Smooth muscle cell (in vitro differentiated cells): ENCODE measurements at regions not wholly inside any gene's neighbourhood (a gene's known extent, or its start where the extent isn't known, plus 50 kb on each side); places are given as distances from the start of the nearest gene placed in this dataset.

Experiments used
- DNase-seq: peaks from one replicate; lab custom pipeline; 2025; ENCODE audit not compliant: unreplicated experiment; lab: John Stamatoyannopoulos, UW
- H2AFZ ChIP-seq: fragments of 200-600 bp; sonication (generic); 2 replicates; pipeline ENCODE4 v1.6.0; 2016; ENCODE audit warnings: antibody characterized with exemption, low read depth, mild to moderate bottlenecking
- H3F3A ChIP-seq: fragments of 200-600 bp; sonication (generic); 2 replicates; pipeline ENCODE4 v1.6.0; 2017; ENCODE audit warnings: antibody characterized with exemption, low read depth
- H3K27ac ChIP-seq: fragments of 200-600 bp; sonication (generic); 2 replicates; pipeline ENCODE4 v1.5.1; 2016; ENCODE audit warnings: low read depth, mild to moderate bottlenecking
- H3K27me3 ChIP-seq: fragments of 200-600 bp; sonication (generic); 2 replicates; pipeline ENCODE4 v1.6.1; 2016; ENCODE audit warnings: low read depth, mild to moderate bottlenecking
- H3K36me3 ChIP-seq: fragments of 200-600 bp; sonication (generic); 2 replicates; pipeline ENCODE4 v1.5.1; 2016; ENCODE audit warnings: low read depth
- H3K4me1 ChIP-seq: fragments of 200-600 bp; sonication (generic); 2 replicates; pipeline ENCODE4 v1.5.1; 2016; ENCODE audit warnings: low read depth
- H3K4me2 ChIP-seq: fragments of 200-600 bp; sonication (generic); 2 replicates; pipeline ENCODE4 v1.6.0; 2016; ENCODE audit warnings: mild to moderate bottlenecking
- H3K4me3 ChIP-seq: fragments of 200-600 bp; sonication (generic); 2 replicates; pipeline ENCODE4 v1.5.1; 2016; ENCODE audit warnings: mild to moderate bottlenecking
- H3K79me2 ChIP-seq: fragments of 200-600 bp; sonication (generic); 2 replicates; pipeline ENCODE4 v1.6.0; 2016; ENCODE audit warnings: low read depth, mild to moderate bottlenecking
- H3K9ac ChIP-seq: fragments of 200-600 bp; sonication (generic); 2 replicates; pipeline ENCODE4 v1.6.0; 2016; ENCODE audit warnings: low read depth
- H3K9me3 ChIP-seq: fragments of 200-600 bp; sonication (generic); replicated peaks from 2 replicates; pipeline ENCODE4 v1.5.1; 2016; ENCODE audit warnings: low read depth
- H4K20me1 ChIP-seq: fragments of 200-600 bp; sonication (generic); 2 replicates; pipeline ENCODE4 v1.6.0; 2016; ENCODE audit warnings: low read depth
- CTCF ChIP-seq: fragments of 200-600 bp; sonication (generic); IDR thresholded peaks from 2 replicates; pipeline ENCODE4 v1.5.1; 2017; ENCODE audit warnings: borderline replicate concordance, mild to moderate bottlenecking, antibody characterized with exemption; ENCODE audit not compliant: insufficient read depth, poor library complexity, severe bottlenecking
- WGBS: methylation state at CpG from one replicate; pipeline ENCODE4 v1.1.7; 2016; ENCODE audit warnings: low lambda C conversion rate; 5-methylcytosine and 5-hydroxymethylcytosine counted together

DNA sequence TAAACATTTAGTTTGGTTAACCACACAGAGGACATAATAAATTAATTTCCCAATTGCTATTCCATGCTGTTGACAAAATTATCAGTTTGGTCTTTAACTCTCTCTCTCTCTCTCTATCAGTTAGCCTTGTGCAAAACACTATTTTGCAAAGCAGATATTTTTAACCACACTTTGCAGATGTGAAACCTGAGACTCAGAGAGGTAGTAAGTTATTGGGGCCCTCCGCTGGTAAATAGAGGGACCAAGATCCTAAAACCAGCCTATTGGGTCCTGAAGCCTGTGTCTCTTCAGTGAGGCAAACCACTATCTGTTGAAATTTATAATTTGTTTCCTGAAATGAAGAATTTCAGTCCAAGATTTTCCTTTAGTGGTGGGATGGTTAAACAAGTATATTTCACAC lies 231.0 kb downstream of the SOD2 start:
- TF ChIP-seq CTCF = no peak

DNA sequence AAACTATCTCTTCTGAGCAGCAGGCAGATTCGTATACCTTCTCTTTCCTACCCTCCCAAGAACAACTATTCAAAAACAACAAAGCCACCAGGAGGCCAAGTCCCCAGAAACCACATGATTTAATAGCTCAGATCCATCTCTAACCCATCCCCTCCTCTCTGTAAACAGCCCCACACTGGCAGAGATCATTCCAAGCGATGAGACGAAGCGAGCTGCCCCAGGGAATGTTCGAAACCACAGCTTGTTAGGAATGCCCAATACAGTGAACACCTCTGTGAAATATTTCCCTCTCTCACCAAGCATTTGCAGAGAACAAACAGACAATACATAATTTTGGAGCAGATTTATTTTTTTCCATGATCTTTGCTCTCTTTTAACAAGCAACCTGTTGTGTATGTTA lies 231.8 kb downstream of the SOD2 start:
- Histone ChIP-seq H3K4me1 (no peaks in the 10 kb centered on the region), H3K4me3 (no peak overlapping the region), H4K20me1 (no peaks in the 10 kb centered on the region), H2AFZ (no peak overlapping the region), H3K79me2 (no peaks in the 10 kb centered on the region), H3K27me3 (peaks cover 10% of the 10 kb centered on the region), H3K4me2 (no peak overlapping the region), H3K27ac (no peak overlapping the region), H3K9ac (no peak overlapping the region), H3F3A (no peaks in the 10 kb centered on the region), H3K9me3 (no peaks in the 10 kb centered on the region), H3K36me3 (no peaks in the 10 kb centered on the region)
- WGBS = 29% methylated on average over 5 of the region's 5 CpGs
- TF ChIP-seq CTCF = no peak
- no peak for DNase-seq

More for the DNA sequence above, 231.0 kb downstream of the SOD2 start:
- H3K4me2 ChIP-seq = no peak overlapping the region
- H3K4me3 ChIP-seq = no peak overlapping the region
- H3K9me3 ChIP-seq = no peaks in the 10 kb centered on the region
- H3K36me3 ChIP-seq = no peaks in the 10 kb centered on the region
- 93% methylated on average over 1 of the region's 1 CpG for WGBS
- H3K27ac ChIP-seq = no peak overlapping the region
- no peak overlapping the region for H2AFZ ChIP-seq
- H3K79me2 ChIP-seq = no peaks in the 10 kb centered on the region
- no peaks in the 10 kb centered on the region for H3K4me1 ChIP-seq
- H4K20me1 ChIP-seq = no peaks in the 10 kb centered on the region
- no peak overlapping the region for H3K9ac ChIP-seq
- H3F3A ChIP-seq = no peaks in the 10 kb centered on the region
- peaks cover 10% of the 10 kb centered on the region for H3K27me3 ChIP-seq
- DNase-seq = no peak

DNA sequence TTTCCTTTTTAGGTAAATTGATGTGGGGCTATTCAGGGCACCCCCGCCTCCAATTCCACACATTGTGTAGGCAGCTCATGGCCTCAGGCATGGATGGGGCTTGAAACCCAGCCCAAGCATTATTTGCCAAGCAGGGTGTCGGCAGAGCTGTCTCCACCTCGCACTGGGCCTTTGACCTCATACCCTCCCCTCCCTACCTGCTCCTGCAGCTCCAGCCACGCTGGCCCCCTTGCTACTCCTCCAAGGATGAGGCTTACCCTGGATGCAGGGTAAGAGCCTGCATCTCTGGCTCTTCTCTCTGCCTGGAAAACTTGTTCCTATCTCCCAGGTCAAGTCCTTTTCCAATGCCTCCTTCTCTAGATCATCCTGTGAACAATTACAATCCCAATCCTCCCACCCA lies 232.6 kb downstream of the SOD2 start:
- no peaks in the 10 kb centered on the region for H3K36me3 ChIP-seq
- no peaks in the 10 kb centered on the region for H3K79me2 ChIP-seq
- no peak for TF ChIP-seq CTCF
- H3F3A ChIP-seq = no peaks in the 10 kb centered on the region
- no peaks in the 10 kb centered on the region for H3K4me1 ChIP-seq
- no peaks in the 10 kb centered on the region for H4K20me1 ChIP-seq
- H3K4me2 ChIP-seq = no peak overlapping the region
- H3K9me3 ChIP-seq = no peaks in the 10 kb centered on the region
- DNase-seq = no peak
- H3K27ac ChIP-seq = no peak overlapping the region
- no peak overlapping the region for H3K9ac ChIP-seq
- no peak overlapping the region for H3K4me3 ChIP-seq
- WGBS = 67% methylated on average over 4 of the region's 4 CpGs
- H3K27me3 ChIP-seq = peaks cover 10% of the 10 kb centered on the region
- no peak overlapping the region for H2AFZ ChIP-seq

DNA sequence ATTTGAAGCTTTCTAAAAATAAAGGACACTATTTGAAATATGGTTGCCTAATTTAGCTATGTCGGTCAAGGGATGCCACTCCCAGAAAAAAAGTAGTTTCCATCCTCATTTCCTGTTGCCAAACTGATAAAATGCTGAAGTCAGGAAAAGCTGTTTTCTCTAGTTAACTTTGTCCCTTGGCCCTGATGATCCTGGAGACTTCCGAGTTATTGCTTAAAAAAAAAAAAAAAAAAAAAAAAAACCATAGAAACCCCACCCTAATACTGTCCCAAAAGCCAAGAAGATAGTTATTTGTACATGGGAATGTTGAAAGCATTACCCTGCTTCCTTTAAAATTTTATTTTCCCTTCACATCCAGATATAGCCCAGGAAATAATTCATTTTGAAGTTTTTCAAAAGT lies 236.7 kb downstream of the SOD2 start:
- Histone ChIP-seq H4K20me1 (no peaks in the 10 kb centered on the region), H2AFZ (no peak overlapping the region), H3F3A (no peaks in the 10 kb centered on the region), H3K4me2 (no peak overlapping the region), H3K9me3 (no peaks in the 10 kb centered on the region), H3K27ac (no peak overlapping the region), H3K4me1 (no peaks in the 10 kb centered on the region), H3K9ac (no peak overlapping the region), H3K4me3 (no peak overlapping the region), H3K79me2 (no peaks in the 10 kb centered on the region), H3K36me3 (no peaks in the 10 kb centered on the region), H3K27me3 (no peaks in the 10 kb centered on the region)
- no peak for TF ChIP-seq CTCF
- WGBS = 61% methylated on average over 2 of the region's 2 CpGs
- no peak for DNase-seq
